ENCODE measurements at regions not wholly inside any gene's neighbourhood (a gene's known extent, or its start where the extent isn't known, plus 50 kb on each side); places are given as distances from the start of the nearest gene placed in this dataset.
"Not testable (repeated sequence)": the region's sequence is repeated elsewhere in the genome, so short reads cannot be mapped to it uniquely, and the experiment has no call there.

GRCh38 chr18:39211461-39211860 is 1645.9 kb upstream of the CELF4 start:
- no peak for DNase-seq

GRCh38 chr18:39209173-39209572 is 1643.6 kb upstream of the CELF4 start:
- no peak for DNase-seq

GRCh38 chr18:39208729-39209128 is 1643.1 kb upstream of the CELF4 start:
- DNase-seq = no peak

GRCh38 chr18:39208190-39208589 is 1642.6 kb upstream of the CELF4 start:
- no peak for DNase-seq

GRCh38 chr18:39206398-39207103 is 1641.0 kb upstream of the CELF4 start:
- DNase-seq = not testable (repeated sequence)

GRCh38 chr18:39205565-39206195 is 1640.1 kb upstream of the CELF4 start:
- no peak for DNase-seq

GRCh38 chr18:39200153-39200552 is 1634.6 kb upstream of the CELF4 start:
- DNase-seq = no peak

- DNase-seq = no peak
These were observed 1633.7 kb upstream of the CELF4 start for GRCh38 chr18:39199231-39199855.

- no peak for DNase-seq
These were observed 1632.8 kb upstream of the CELF4 start for GRCh38 chr18:39198376-39198775.

GRCh38 chr18:39191931-39192330 is 1626.3 kb upstream of the CELF4 start:
- DNase-seq = no peak

- DNase-seq = no peak
These were observed 1625.5 kb upstream of the CELF4 start for GRCh38 chr18:39191058-39191457.

GRCh38 chr18:39190508-39190907 is 1624.9 kb upstream of the CELF4 start:
- DNase-seq = no peak

GRCh38 chr18:39188278-39188677 is 1622.7 kb upstream of the CELF4 start:
- no peak for DNase-seq

- DNase-seq = no peak
These were observed 1620.4 kb upstream of the CELF4 start for GRCh38 chr18:39186008-39186407.

- no peak for DNase-seq
These were observed 1618.6 kb upstream of the CELF4 start for GRCh38 chr18:39184176-39184575.

- no peak for DNase-seq
These were observed 1612.6 kb upstream of the CELF4 start for GRCh38 chr18:39178166-39178565.

GRCh38 chr18:39172695-39173421 is 1607.3 kb upstream of the CELF4 start:
- DNase-seq = no peak

GRCh38 chr18:39168723-39169122 is 1603.1 kb upstream of the CELF4 start:
- DNase-seq = no peak

- no peak for DNase-seq
These were observed 1602.4 kb upstream of the CELF4 start for GRCh38 chr18:39167990-39168389.

GRCh38 chr18:39166776-39167175 is 1601.2 kb upstream of the CELF4 start:
- no peak for DNase-seq

- no peak for DNase-seq
These were observed 1596.6 kb upstream of the CELF4 start for GRCh38 chr18:39162013-39162827.

GRCh38 chr18:39149211-39149806 is 1583.7 kb upstream of the CELF4 start:
- DNase-seq = no peak

Data from NCI-H1694 (cell line).